Adipocyte (in vitro differentiated cells): ENCODE measurements at regions not wholly inside any gene's neighbourhood (a gene's known extent, or its start where the extent isn't known, plus 50 kb on each side); places are given as distances from the start of the nearest gene placed in this dataset.
"Not testable (repeated sequence)": the region's sequence is repeated elsewhere in the genome, so short reads cannot be mapped to it uniquely, and the experiment has no call there.

ENCODE experiments used
- DNase-seq: peaks from one replicate; pipeline ENCODE4 v3.0.0-alpha.2; 2015; ENCODE audit warnings: low read depth
- H3K27me3 ChIP-seq: replicated peaks from 2 replicates; pipeline ENCODE4 v1.7.0; 2013; ENCODE audit warnings: mild to moderate bottlenecking, low read length, moderate library complexity; ENCODE audit not compliant: control insufficient read depth, insufficient read depth
- H3K36me3 ChIP-seq: 2 replicates; pipeline ENCODE4 v1.7.0; 2013; ENCODE audit warnings: low read length, mild to moderate bottlenecking, moderate library complexity; ENCODE audit not compliant: control insufficient read depth, insufficient read depth, severe bottlenecking
- H3K4me1 ChIP-seq: 2 replicates; pipeline ENCODE4 v1.7.0; 2013; ENCODE audit warnings: mild to moderate bottlenecking, low read length, moderate library complexity; ENCODE audit not compliant: control insufficient read depth, insufficient read depth
- H3K4me3 ChIP-seq: 2 replicates; pipeline ENCODE4 v1.7.0; 2013; ENCODE audit warnings: mild to moderate bottlenecking, low read length, moderate library complexity
- H3K9ac ChIP-seq: 2 replicates; pipeline ENCODE4 v1.7.0; 2013; ENCODE audit warnings: mild to moderate bottlenecking, low read length, moderate library complexity
- H3K9me3 ChIP-seq: 2 replicates; pipeline ENCODE4 v1.7.0; 2013; ENCODE audit warnings: mild to moderate bottlenecking, low read length, moderate library complexity; ENCODE audit not compliant: control insufficient read depth

GRCh38 chr1:83214317-83214716 is 784.6 kb downstream of the TTLL7 start:
- not testable (repeated sequence) for H3K27me3 ChIP-seq, H3K36me3 ChIP-seq, H3K4me3 ChIP-seq, H3K4me1 ChIP-seq, H3K9me3 ChIP-seq, DNase-seq, H3K9ac ChIP-seq

GRCh38 chr1:83213648-83214047 is 785.3 kb downstream of the TTLL7 start:
- DNase-seq, H3K9ac ChIP-seq, H3K4me1 ChIP-seq, H3K36me3 ChIP-seq, H3K9me3 ChIP-seq, H3K4me3 ChIP-seq, H3K27me3 ChIP-seq: not testable (repeated sequence)

- H3K9me3 ChIP-seq, H3K4me1 ChIP-seq, DNase-seq, H3K4me3 ChIP-seq, H3K27me3 ChIP-seq, H3K36me3 ChIP-seq, H3K9ac ChIP-seq: not testable (repeated sequence)
These were observed 786.9 kb downstream of the TTLL7 start for GRCh38 chr1:83212033-83212432.

GRCh38 chr1:83208540-83208939 is 790.4 kb downstream of the TTLL7 start:
- H3K9ac ChIP-seq, H3K4me3 ChIP-seq, H3K9me3 ChIP-seq, H3K36me3 ChIP-seq, DNase-seq, H3K27me3 ChIP-seq, H3K4me1 ChIP-seq: not testable (repeated sequence)

- H3K27me3 ChIP-seq, H3K36me3 ChIP-seq: not testable (repeated sequence)
These were observed 804.3 kb downstream of the TTLL7 start for GRCh38 chr1:83194610-83195009.

GRCh38 chr1:83182033-83182728 is 816.8 kb downstream of the TTLL7 start:
- H3K36me3 ChIP-seq, H3K27me3 ChIP-seq, DNase-seq, H3K9me3 ChIP-seq, H3K9ac ChIP-seq, H3K4me1 ChIP-seq, H3K4me3 ChIP-seq: not testable (repeated sequence)

More at GRCh38 chr1:83194610-83195009, 804.3 kb downstream of the TTLL7 start:
- not testable (repeated sequence) for H3K9me3 ChIP-seq, DNase-seq, H3K4me3 ChIP-seq, H3K9ac ChIP-seq, H3K4me1 ChIP-seq

GRCh38 chr1:83180621-83181020 is 818.3 kb downstream of the TTLL7 start:
- not testable (repeated sequence) for H3K27me3 ChIP-seq, DNase-seq, H3K4me3 ChIP-seq, H3K36me3 ChIP-seq, H3K4me1 ChIP-seq, H3K9ac ChIP-seq, H3K9me3 ChIP-seq

GRCh38 chr1:83167634-83168033 is 831.3 kb downstream of the TTLL7 start:
- H3K4me3 ChIP-seq, H3K36me3 ChIP-seq, H3K9ac ChIP-seq, H3K9me3 ChIP-seq, H3K4me1 ChIP-seq, H3K27me3 ChIP-seq, DNase-seq: not testable (repeated sequence)

GRCh38 chr1:83163879-83164475 is 835.0 kb downstream of the TTLL7 start:
- not testable (repeated sequence) for H3K27me3 ChIP-seq, H3K9ac ChIP-seq, H3K9me3 ChIP-seq, H3K4me3 ChIP-seq, H3K4me1 ChIP-seq, H3K36me3 ChIP-seq
- peak; percentile 25 for DNase-seq

GRCh38 chr1:83158924-83159323 is 840.0 kb downstream of the TTLL7 start:
- H3K9ac ChIP-seq, H3K4me3 ChIP-seq, H3K4me1 ChIP-seq, H3K36me3 ChIP-seq, H3K27me3 ChIP-seq, DNase-seq, H3K9me3 ChIP-seq: not testable (repeated sequence)

GRCh38 chr1:83154306-83154705 is 844.6 kb downstream of the TTLL7 start:
- DNase-seq, H3K4me1 ChIP-seq: not testable (repeated sequence)

More at GRCh38 chr1:83154306-83154705, 844.6 kb downstream of the TTLL7 start:
- H3K27me3 ChIP-seq, H3K9me3 ChIP-seq, H3K4me3 ChIP-seq, H3K9ac ChIP-seq, H3K36me3 ChIP-seq: not testable (repeated sequence)
